Testis (tissue), 2 donors: ENCODE measurements at regions not wholly inside any gene's neighbourhood (a gene's known extent, or its start where the extent isn't known, plus 50 kb on each side); places are given as distances from the start of the nearest gene placed in this dataset.

Experiments used
- DNase-seq: peaks from one replicate; pipeline ENCODE4 v3.0.0-alpha.2; 2019
- H3K27ac ChIP-seq, 2 donors: fragments of 200-600 bp; sonication (generic); one replicate each; pipeline ENCODE4 v1.5.1; 2019
- H3K27me3 ChIP-seq: fragments of 200-600 bp; sonication (generic); one replicate; pipeline ENCODE4 v1.5.1; 2019
- H3K36me3 ChIP-seq: fragments of 200-600 bp; sonication (generic); one replicate; pipeline ENCODE4 v1.5.1; 2017; ENCODE audit warnings: low read depth; ENCODE audit errors: missing control alignments
- H3K4me1 ChIP-seq: fragments of 200-600 bp; sonication (generic); one replicate; pipeline ENCODE4 v1.5.1; 2019
- H3K4me3 ChIP-seq, 2 donors: fragments of 200-600 bp; sonication (generic); one replicate each; pipeline ENCODE4 v1.5.1; 2017 to 2019
- H3K9me3 ChIP-seq: fragments of 200-600 bp; sonication (generic); one replicate; pipeline ENCODE4 v1.5.1; 2017
- CTCF ChIP-seq, 3 experiments: fragments of 450-650 bp in 2 of 3; fragments of 200-600 bp in 1 of 3; sonication (generic) in 1 of 3; IDR thresholded peaks; one replicate each; pipeline ENCODE4 v1.5.1; 2016 to 2019; ENCODE audit warnings: antibody characterized with exemption in 3 of 3, mild to moderate bottlenecking in 2 of 3, moderate library complexity in 1 of 3
- POLR2A ChIP-seq: fragments of 450-650 bp; IDR thresholded peaks from one replicate; pipeline ENCODE4 v1.6.1; 2017; ENCODE audit warnings: antibody characterized with exemption, mild to moderate bottlenecking, moderate library complexity
- WGBS, 2 donors: methylation state at CpG; one replicate each; pipeline ENCODE4 v1.1.5; 2018; 5-methylcytosine and 5-hydroxymethylcytosine counted together
- intact Hi-C: fragments of 100-400 bp; cut with DNase I; formaldehyde crosslinking; loops from one replicate; pipeline ENCODE4 v1.15.1; 2023; ENCODE audit warnings: low total_unique reads

DNA sequence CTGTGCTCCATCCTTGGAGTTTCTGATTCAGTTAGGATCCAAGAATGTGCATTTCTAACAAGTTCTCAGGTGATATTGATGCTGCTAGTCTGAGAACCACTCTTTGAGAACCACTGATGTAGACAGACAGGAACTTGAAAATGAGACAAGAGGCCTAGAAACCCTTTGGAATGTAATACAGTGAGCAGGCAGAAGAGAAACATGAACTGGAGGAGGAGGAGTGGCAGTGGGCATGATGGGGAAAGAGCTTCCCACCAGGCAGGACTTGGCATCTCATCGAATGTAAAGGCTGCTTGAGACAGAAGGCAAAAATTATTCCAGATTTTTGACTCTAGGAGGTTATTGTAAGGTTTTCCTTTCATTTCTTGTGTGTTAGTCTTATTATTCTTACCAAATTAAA, 295.8 kb upstream of the SGCD start:
- no peaks in the 10 kb centered on the region for H3K9me3 ChIP-seq
- TF ChIP-seq POLR2A (no peak), CTCF (IDR thresholded peaks at IDR 0.05) (no peak)
- H3K4me1 ChIP-seq: no peaks in the 10 kb centered on the region
- H3K27ac ChIP-seq: no peak overlapping the region
- H3K27me3 ChIP-seq: no peaks in the 10 kb centered on the region
- 89% methylated on average over 1 of the region's 1 CpG for WGBS, 2 donors
- DNase-seq: no peak
- no peak overlapping the region for H3K4me3 ChIP-seq
- intact Hi-C loops: no loop called here
- H3K36me3 ChIP-seq: no peaks in the 10 kb centered on the region

DNA sequence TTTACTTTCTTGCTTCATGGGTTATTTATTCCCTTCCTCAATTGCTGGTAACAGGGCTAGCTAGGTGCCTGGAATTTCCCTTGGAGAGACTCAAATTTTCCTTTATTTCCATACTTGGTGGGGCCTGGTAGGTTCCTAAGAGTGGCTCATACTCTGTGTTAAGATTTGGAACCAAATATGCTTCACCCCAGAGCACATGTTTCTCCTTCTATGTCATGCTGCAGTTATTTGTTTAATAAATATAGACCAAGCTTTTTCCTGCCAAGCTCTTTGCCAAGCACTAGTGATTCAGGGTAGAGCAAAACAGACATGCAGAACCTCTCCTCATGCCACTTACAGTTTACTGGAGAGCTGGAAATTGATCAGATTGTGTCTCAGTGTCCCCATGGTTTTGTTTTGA, 290.3 kb upstream of the SGCD start:
- no peaks in the 10 kb centered on the region for H3K36me3 ChIP-seq
- no peaks in the 10 kb centered on the region for H3K27me3 ChIP-seq
- TF ChIP-seq POLR2A (no peak), CTCF (IDR thresholded peaks at IDR 0.05) (no peak)
- no peak for DNase-seq
- intact Hi-C loops: no loop called here
- H3K9me3 ChIP-seq: no peaks in the 10 kb centered on the region
- no peak overlapping the region for H3K4me3 ChIP-seq
- no peak overlapping the region for H3K27ac ChIP-seq
- no peaks in the 10 kb centered on the region for H3K4me1 ChIP-seq

- no peak for TF ChIP-seq CTCF (IDR thresholded peaks at IDR 0.05)
- TF ChIP-seq POLR2A: no peak
- Histone ChIP-seq H3K36me3 (no peaks in the 10 kb centered on the region), H3K9me3 (no peaks in the 10 kb centered on the region), H3K27ac (no peak overlapping the region), H3K4me3 (no peak overlapping the region), H3K27me3 (no peaks in the 10 kb centered on the region), H3K4me1 (no peaks in the 10 kb centered on the region)
- WGBS, 2 donors: 59 to 80% methylated on average over 2 of the region's 2 CpGs
- intact Hi-C loops: no loop called here
- DNase-seq: no peak
Observed at GRCh38 chr5:156037151-156037909, 289.6 kb upstream of the SGCD start.

DNA sequence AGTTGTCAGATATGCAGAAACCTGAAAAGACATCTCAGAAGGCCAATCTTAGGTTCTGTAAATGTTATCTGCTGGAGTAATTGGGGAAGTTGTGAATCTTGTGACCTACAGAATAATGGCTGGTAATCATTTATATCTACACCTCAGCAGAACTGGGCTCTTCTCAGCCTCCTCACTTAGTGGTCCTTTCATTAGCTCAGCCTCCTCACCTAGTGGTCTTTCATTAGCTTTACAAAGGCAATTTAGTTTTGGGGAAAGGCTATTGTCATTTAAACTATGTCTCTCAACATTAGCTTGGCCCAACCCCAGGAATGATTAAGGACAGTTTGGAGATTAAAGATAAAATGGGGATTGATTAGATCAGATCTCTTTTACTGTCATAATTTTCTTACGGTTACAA, 284.2 kb upstream of the SGCD start:
- Histone ChIP-seq H3K27ac (no peak overlapping the region), H3K4me1 (no peaks in the 10 kb centered on the region), H3K4me3 (no peak overlapping the region), H3K9me3 (no peaks in the 10 kb centered on the region), H3K27me3 (no peaks in the 10 kb centered on the region), H3K36me3 (no peaks in the 10 kb centered on the region)
- intact Hi-C loops: no loop called here
- no peak for DNase-seq
- TF ChIP-seq CTCF (IDR thresholded peaks at IDR 0.05) (no peak), POLR2A (no peak)
- WGBS, 2 donors: 86 to 91% methylated on average over 1 of the region's 1 CpG

DNA sequence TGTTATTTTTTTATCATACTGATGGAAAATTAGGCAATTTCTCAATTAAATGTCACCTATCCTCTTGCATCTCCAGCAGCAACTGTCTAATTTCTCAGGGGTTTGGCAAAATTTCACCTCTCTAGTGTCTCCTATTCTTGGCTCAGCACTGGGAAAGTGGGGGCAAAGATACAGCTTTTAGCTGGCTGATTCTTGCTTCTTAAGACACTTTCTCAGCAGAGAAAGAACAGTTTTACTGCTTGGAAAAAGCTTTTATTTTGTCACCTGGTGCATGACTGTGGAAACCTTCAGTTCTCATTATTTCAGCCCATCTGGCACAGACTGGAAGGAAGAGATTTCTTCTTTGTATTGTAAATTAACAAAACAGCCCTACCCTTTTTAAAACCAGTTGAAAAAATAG, 283.6 kb upstream of the SGCD start:
- Histone ChIP-seq H3K27me3 (no peaks in the 10 kb centered on the region), H3K36me3 (no peaks in the 10 kb centered on the region), H3K4me1 (no peaks in the 10 kb centered on the region), H3K9me3 (no peaks in the 10 kb centered on the region), H3K4me3 (no peak overlapping the region), H3K27ac (no peak overlapping the region)
- intact Hi-C loops: no loop called here
- no peak for DNase-seq
- TF ChIP-seq CTCF (IDR thresholded peaks at IDR 0.05): no peak
- no peak for TF ChIP-seq POLR2A
